ENCODE measurements at regions not wholly inside any gene's neighbourhood (a gene's known extent, or its start where the extent isn't known, plus 50 kb on each side); places are given as distances from the start of the nearest gene placed in this dataset.

DNA sequence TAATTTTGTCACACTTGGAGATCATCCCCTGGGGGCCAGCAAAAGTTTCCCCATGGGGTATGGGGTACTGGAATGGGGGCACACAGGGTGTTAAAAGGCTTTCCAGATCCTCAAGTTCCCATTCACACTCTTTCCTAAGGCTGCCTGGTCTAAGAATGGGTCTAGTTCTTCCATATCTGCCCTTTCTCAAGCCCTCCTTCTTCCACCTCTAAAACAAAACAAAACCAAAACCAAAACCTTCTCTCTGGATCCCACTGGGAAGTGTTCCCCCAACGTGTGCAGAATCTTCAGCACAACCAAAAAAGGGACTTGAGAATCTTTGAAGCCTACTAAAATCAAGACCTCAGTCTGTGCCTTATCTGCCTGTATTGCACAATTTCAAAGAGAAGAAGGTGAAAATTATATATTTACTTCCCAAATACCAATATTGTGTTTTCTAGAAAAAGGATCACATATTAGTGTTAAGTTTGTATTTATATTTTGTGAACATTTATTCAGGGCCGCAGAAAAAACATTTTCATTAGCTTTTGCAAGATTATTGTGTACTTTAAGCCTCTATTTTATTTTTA lies 207.2 kb upstream of the TCF4 start:
- no peaks in the 10 kb centered on the region for H3K4me1 ChIP-seq
- Mint-ChIP-seq H3K27me3 (ENCODE audit: insufficient read depth, unreplicated experiment) (no peaks in the 10 kb centered on the region), H3K36me3 (ENCODE audit: insufficient read depth, unreplicated experiment) (no peaks in the 10 kb centered on the region), H3K4me3 (ENCODE audit: unreplicated experiment) (no peak overlapping the region), H3K4me1 (ENCODE audit: low read depth, unreplicated experiment) (peaks cover 5% of the 10 kb centered on the region), H3K27ac (ENCODE audit: unreplicated experiment) (no peak overlapping the region), H3K9me3 (ENCODE audit: unreplicated experiment) (no peaks in the 10 kb centered on the region)
- TF ChIP-seq, protein P1, sequence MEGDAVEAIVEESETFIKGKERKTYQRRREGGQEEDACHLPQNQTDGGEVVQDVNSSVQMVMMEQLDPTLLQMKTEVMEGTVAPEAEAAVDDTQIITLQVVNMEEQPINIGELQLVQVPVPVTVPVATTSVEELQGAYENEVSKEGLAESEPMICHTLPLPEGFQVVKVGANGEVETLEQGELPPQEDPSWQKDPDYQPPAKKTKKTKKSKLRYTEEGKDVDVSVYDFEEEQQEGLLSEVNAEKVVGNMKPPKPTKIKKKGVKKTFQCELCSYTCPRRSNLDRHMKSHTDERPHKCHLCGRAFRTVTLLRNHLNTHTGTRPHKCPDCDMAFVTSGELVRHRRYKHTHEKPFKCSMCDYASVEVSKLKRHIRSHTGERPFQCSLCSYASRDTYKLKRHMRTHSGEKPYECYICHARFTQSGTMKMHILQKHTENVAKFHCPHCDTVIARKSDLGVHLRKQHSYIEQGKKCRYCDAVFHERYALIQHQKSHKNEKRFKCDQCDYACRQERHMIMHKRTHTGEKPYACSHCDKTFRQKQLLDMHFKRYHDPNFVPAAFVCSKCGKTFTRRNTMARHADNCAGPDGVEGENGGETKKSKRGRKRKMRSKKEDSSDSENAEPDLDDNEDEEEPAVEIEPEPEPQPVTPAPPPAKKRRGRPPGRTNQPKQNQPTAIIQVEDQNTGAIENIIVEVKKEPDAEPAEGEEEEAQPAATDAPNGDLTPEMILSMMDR (IDR thresholded peaks at IDR 0.05; ENCODE audit: insufficient read depth in 1 of 2, low read depth in 1 of 2, low read length in 1 of 2, severe bottlenecking in 1 of 2, unreplicated experiment in 1 of 2): no peak
- no peak overlapping the region for H3K4me3 ChIP-seq (ENCODE audit: low read depth, low read length)
- no peaks in the 10 kb centered on the region for H3K27me3 ChIP-seq (replicated peaks; ENCODE audit: control insufficient read depth, insufficient read depth, low read length)
- POLR2A ChIA-PET: no interaction called here
- no peaks in the 10 kb centered on the region for H3K36me3 ChIP-seq (ENCODE audit: control insufficient read depth, insufficient read depth, low read length)
- intact Hi-C loops (cut with micrococcal nuclease; ENCODE audit: unreplicated experiment): no loop called here
- CTCF ChIA-PET: no interaction called here
- H3K9me3 ChIP-seq: no peaks in the 10 kb centered on the region
- BruUV-seq (replicated peaks): no TSS peak
- DNase-seq: no peak

DNA sequence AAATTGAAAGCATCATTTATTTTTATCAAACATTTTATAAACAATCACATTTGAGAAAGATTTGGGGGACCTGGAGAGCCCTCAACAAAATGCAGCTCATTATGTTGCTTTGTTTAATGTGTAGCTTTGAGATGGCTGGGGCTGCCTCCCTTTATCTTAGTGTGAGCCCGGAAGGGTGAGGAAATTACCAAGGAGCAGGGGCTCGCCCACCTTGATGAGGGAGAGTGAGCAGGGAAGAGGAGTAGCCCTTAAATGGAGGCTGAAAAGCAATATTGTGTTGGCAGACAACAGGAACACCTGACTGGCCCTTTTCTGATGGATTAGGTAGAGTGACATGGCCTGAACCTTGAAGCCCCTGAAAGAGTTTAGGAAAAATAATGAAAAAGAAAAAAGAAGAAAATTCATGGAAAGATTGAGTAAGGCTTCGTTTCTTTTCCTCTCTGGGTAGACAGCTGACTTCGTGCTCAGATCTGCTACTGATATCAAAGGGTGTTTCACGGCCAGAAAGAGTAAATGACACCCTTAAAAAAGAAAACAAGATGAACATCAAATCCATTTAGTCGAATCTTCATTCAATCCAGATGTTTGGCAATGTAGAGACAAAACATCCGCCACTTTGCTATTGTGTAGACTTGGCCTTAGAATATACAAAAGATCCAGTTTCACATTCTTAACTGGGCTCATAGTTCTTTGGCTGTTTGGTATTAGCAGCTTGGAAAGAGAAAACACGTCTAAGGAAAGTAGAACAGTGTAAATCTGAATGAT lies 206.5 kb upstream of the TCF4 start:
- BruUV-seq (replicated peaks): no TSS peak
- CTCF ChIA-PET: no interaction called here

DNA sequence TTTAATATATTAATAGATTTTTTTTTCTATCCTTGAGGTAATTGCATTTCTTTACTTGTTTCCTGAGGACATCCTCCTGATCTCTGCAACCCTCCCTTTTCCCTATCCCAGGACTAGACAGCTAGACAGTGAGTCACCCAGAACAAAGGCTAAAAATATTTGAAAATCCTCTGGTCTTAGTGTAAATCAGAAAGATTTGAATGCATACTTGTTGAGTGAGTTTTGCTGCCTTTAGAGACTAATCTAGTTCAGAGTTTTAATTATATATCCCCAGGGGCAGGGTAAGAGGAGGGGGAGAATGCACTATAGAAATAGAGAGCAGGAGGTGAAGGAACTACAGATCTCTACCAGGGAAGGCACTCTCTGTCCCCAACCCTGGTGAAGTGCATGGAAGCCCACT lies 202.3 kb upstream of the TCF4 start:
- peaks cover 10% of the 10 kb centered on the region for H3K9me3 Mint-ChIP-seq (ENCODE audit: unreplicated experiment)
- ChIA-PET CTCF (no interaction called here), POLR2A (no interaction called here)
- no peaks in the 10 kb centered on the region for H3K27me3 Mint-ChIP-seq (ENCODE audit: insufficient read depth, unreplicated experiment)
- peaks cover 5% of the 10 kb centered on the region for H3K4me1 Mint-ChIP-seq (ENCODE audit: low read depth, unreplicated experiment)
- no peaks in the 10 kb centered on the region for H3K36me3 ChIP-seq (ENCODE audit: control insufficient read depth, insufficient read depth, low read length)
- DNase-seq: no peak
- peaks cover 7% of the 10 kb centered on the region for H3K36me3 Mint-ChIP-seq (ENCODE audit: insufficient read depth, unreplicated experiment)
- H3K4me1 ChIP-seq: no peaks in the 10 kb centered on the region
- H3K27ac Mint-ChIP-seq (ENCODE audit: unreplicated experiment): no peak overlapping the region
- no peaks in the 10 kb centered on the region for H3K27me3 ChIP-seq (replicated peaks; ENCODE audit: control insufficient read depth, insufficient read depth, low read length)
- no peaks in the 10 kb centered on the region for H3K9me3 ChIP-seq
- TF ChIP-seq, protein P1 (IDR thresholded peaks at IDR 0.05; ENCODE audit: insufficient read depth in 1 of 2, low read depth in 1 of 2, low read length in 1 of 2, severe bottlenecking in 1 of 2, unreplicated experiment in 1 of 2): no peak
- no peak overlapping the region for H3K4me3 ChIP-seq (ENCODE audit: low read depth, low read length)
- no TSS peak for BruUV-seq (replicated peaks)
- no peak overlapping the region for H3K4me3 Mint-ChIP-seq (ENCODE audit: unreplicated experiment)
- intact Hi-C loops (cut with micrococcal nuclease; ENCODE audit: unreplicated experiment): no loop called here

More for the DNA sequence above, 206.5 kb upstream of the TCF4 start:
- Mint-ChIP-seq H3K4me1 (ENCODE audit: low read depth, unreplicated experiment) (peaks cover 5% of the 10 kb centered on the region), H3K9me3 (ENCODE audit: unreplicated experiment) (no peaks in the 10 kb centered on the region), H3K36me3 (ENCODE audit: insufficient read depth, unreplicated experiment) (no peaks in the 10 kb centered on the region), H3K4me3 (ENCODE audit: unreplicated experiment) (no peak overlapping the region), H3K27me3 (ENCODE audit: insufficient read depth, unreplicated experiment) (no peaks in the 10 kb centered on the region), H3K27ac (ENCODE audit: unreplicated experiment) (no peak overlapping the region)
- no peaks in the 10 kb centered on the region for H3K9me3 ChIP-seq
- POLR2A ChIA-PET: no interaction called here
- no peak overlapping the region for H3K4me3 ChIP-seq (ENCODE audit: low read depth, low read length)
- H3K36me3 ChIP-seq (ENCODE audit: control insufficient read depth, insufficient read depth, low read length): no peaks in the 10 kb centered on the region
- TF ChIP-seq, protein P1 (IDR thresholded peaks at IDR 0.05; ENCODE audit: insufficient read depth in 1 of 2, low read depth in 1 of 2, low read length in 1 of 2, severe bottlenecking in 1 of 2, unreplicated experiment in 1 of 2): no peak
- DNase-seq: no peak
- no peaks in the 10 kb centered on the region for H3K4me1 ChIP-seq
- no peaks in the 10 kb centered on the region for H3K27me3 ChIP-seq (replicated peaks; ENCODE audit: control insufficient read depth, insufficient read depth, low read length)
- intact Hi-C loops (cut with micrococcal nuclease; ENCODE audit: unreplicated experiment): no loop called here

Measured in Caco-2 (cell line).